ENCODE measurements at regions not wholly inside any gene's neighbourhood (a gene's known extent, or its start where the extent isn't known, plus 50 kb on each side); places are given as distances from the start of the nearest gene placed in this dataset.

DNA sequence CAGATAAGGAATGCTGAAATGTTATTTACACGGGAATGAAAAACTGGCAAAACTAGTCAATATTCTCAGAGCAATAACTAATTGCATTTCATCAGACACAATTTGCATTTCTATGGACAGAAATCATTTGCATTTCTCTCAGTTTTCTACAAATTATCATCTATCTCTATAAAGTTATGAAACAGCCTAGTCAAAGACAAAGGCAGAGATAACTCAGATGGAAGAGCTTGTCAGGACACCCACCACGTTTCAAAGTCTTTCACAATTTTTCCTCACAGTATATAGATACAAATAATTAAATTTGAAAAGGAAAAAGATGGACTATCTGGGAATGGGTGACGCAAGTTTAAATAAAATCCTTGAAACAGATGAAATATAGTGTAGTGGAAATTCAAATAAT is 230.8 kb downstream of the GASK1B start:
- TF ChIP-seq CTCF (IDR thresholded peaks at IDR 0.05 in 8 of 11, conservative IDR thresholded peaks at IDR 0.05 in 3 of 11) (no peak), POLR2A (IDR thresholded peaks at IDR 0.05) (no peak), POLR2AphosphoS5 (IDR thresholded peaks at IDR 0.05) (no peak)

All from spleen (tissue), 7 donors.